Right ventricle myocardium inferior (tissue), 1 donor: ENCODE measurements at regions not wholly inside any gene's neighbourhood (a gene's known extent, or its start where the extent isn't known, plus 50 kb on each side); places are given as distances from the start of the nearest gene placed in this dataset.
"Not testable (repeated sequence)": the region's sequence is repeated elsewhere in the genome, so short reads cannot be mapped to it uniquely, and the experiment has no call there.

Experiments
- ATAC-seq: fragments of 200-7000 bp; cut with Tn5 transposase; one replicate; pipeline ENCODE4 v1.9.1; 2020; ENCODE audit warnings: mild to moderate bottlenecking, moderate library complexity
- DNase-seq: peaks from one replicate; pipeline ENCODE4 v3.0.0; 2021; ENCODE audit errors: missing footprints
- intact Hi-C: fragments of 100-400 bp; cut with DNase I; formaldehyde crosslinking; loops from one replicate; pipeline ENCODE4 v1.11.0; 2022
- donor health status: DM: no; HTN: yes; CAD: no; lungs with severe emphysema.

- DNase-seq (no peak), ATAC-seq (no peak)
- intact Hi-C loops, result no loop called here
Observed at GRCh38 chrY:7821295-7822035, 909.9 kb upstream of the AMELY start.

- intact Hi-C loops, result no loop called here
- no peak for DNase-seq
- ATAC-seq, result no peak
Observed at GRCh38 chrY:7818924-7819323, 907.4 kb upstream of the AMELY start.

- DNase-seq (no peak), ATAC-seq (no peak)
- intact Hi-C loops, result no loop called here
Observed at GRCh38 chrY:7816567-7816966, 905.0 kb upstream of the AMELY start.

GRCh38 chrY:7815921-7816320 lies 904.4 kb upstream of the AMELY start:
- intact Hi-C loops, result no loop called here
- DNase-seq (no peak), ATAC-seq (no peak)

- no peak for ATAC-seq
- intact Hi-C loops, result no loop called here
- no peak for DNase-seq
Observed at GRCh38 chrY:7815285-7815684, 903.7 kb upstream of the AMELY start.

GRCh38 chrY:7814361-7814760 lies 902.8 kb upstream of the AMELY start:
- no peak for DNase-seq
- ATAC-seq, result no peak
- intact Hi-C loops, result no loop called here

- intact Hi-C loops, result no loop called here
- no peak for DNase-seq
- no peak for ATAC-seq
Observed at GRCh38 chrY:7810359-7810758, 898.8 kb upstream of the AMELY start.

GRCh38 chrY:7807516-7807870 lies 895.9 kb upstream of the AMELY start:
- ATAC-seq, result no peak
- intact Hi-C loops, result no loop called here
- DNase-seq, result no peak

- DNase-seq (no peak), ATAC-seq (no peak)
- intact Hi-C loops, result no loop called here
Observed at GRCh38 chrY:7806592-7807515, 895.3 kb upstream of the AMELY start.

- DNase-seq (no peak), ATAC-seq (no peak)
Observed at GRCh38 chrY:7805624-7806023, 894.1 kb upstream of the AMELY start.

GRCh38 chrY:7803737-7804136 lies 892.2 kb upstream of the AMELY start:
- ATAC-seq (no peak), DNase-seq (no peak)
- intact Hi-C loops, result no loop called here

More at GRCh38 chrY:7805624-7806023, 894.1 kb upstream of the AMELY start:
- intact Hi-C loops, result no loop called here

GRCh38 chrY:7796128-7796527 lies 884.6 kb upstream of the AMELY start:
- no peak for DNase-seq
- intact Hi-C loops, result no loop called here
- ATAC-seq, result no peak

- no peak for ATAC-seq
- intact Hi-C loops, result no loop called here
- DNase-seq, result no peak
Observed at GRCh38 chrY:7794441-7794840, 882.9 kb upstream of the AMELY start.

- intact Hi-C loops, result no loop called here
- ATAC-seq (no peak), DNase-seq (no peak)
Observed at GRCh38 chrY:7793989-7794388, 882.4 kb upstream of the AMELY start.

- no peak for DNase-seq
- intact Hi-C loops, result no loop called here
- no peak for ATAC-seq
Observed at GRCh38 chrY:7792431-7792830, 880.9 kb upstream of the AMELY start.

- ATAC-seq (no peak), DNase-seq (no peak)
- intact Hi-C loops, result no loop called here
Observed at GRCh38 chrY:7781501-7781900, 869.9 kb upstream of the AMELY start.

GRCh38 chrY:7775436-7775835 lies 863.9 kb upstream of the AMELY start:
- DNase-seq, intact Hi-C loops, ATAC-seq: not testable (repeated sequence)

GRCh38 chrY:7771771-7772170 lies 860.2 kb upstream of the AMELY start:
- ATAC-seq (no peak), DNase-seq (no peak)
- intact Hi-C loops, result no loop called here

- no peak for DNase-seq
- no peak for ATAC-seq
- intact Hi-C loops, result no loop called here
Observed at GRCh38 chrY:7769790-7770375, 858.3 kb upstream of the AMELY start.

GRCh38 chrY:7768901-7769300 lies 857.3 kb upstream of the AMELY start:
- intact Hi-C loops, result no loop called here
- DNase-seq, result no peak
- no peak for ATAC-seq
